OCI-LY3 (cell line): ENCODE measurements at regions not wholly inside any gene's neighbourhood (a gene's known extent, or its start where the extent isn't known, plus 50 kb on each side); places are given as distances from the start of the nearest gene placed in this dataset.

Experiments
- CTCF ChIP-seq: fragments of 200-600, 300-600 bp; sonication (generic); IDR thresholded peaks from 2 replicates; pipeline ENCODE4 v1.5.1; 2014; ENCODE audit warnings: antibody characterized with exemption, low read length, low read depth
- EZH2phosphoT487 ChIP-seq: fragments of 200-600 bp; shearing (Covaris generic); IDR thresholded peaks from 2 replicates; pipeline ENCODE4 v1.6.1; 2018; ENCODE audit warnings: antibody characterized with exemption, mixed run types, low read depth

GRCh38 chr14:98175436-98175835 is 1096.6 kb downstream of the BCL11B start:
- TF ChIP-seq CTCF (no peak), EZH2phosphoT487 (no peak)
